IPS DF 19.7 (cell line): ENCODE measurements at regions not wholly inside any gene's neighbourhood (a gene's known extent, or its start where the extent isn't known, plus 50 kb on each side); places are given as distances from the start of the nearest gene placed in this dataset.
"Not testable (repeated sequence)": the region's sequence is repeated elsewhere in the genome, so short reads cannot be mapped to it uniquely, and the experiment has no call there.

Experiments used
- DNase-seq: peaks from one replicate; pipeline ENCODE4 v3.0.0-alpha.2; 2013; ENCODE audit warnings: low read depth, low spot score

DNA sequence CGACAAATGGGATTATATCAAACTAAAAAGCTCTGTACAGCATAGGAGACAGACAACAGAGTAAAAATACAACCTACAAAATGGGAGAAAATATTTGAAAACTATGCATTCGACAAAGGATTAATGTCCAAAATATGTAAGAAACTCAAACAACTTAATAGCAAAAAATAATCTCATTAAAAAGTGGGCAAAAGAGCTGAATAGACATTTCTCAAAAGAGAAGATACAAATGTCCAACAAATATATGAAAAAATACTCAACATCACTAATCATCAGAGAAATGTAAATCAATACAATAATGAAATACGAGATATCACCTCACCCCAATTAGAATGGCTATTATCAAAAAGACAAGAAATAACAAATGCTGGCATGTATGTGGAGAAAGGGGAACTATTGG is 272.9 kb downstream of the KLHL13 start:
- DNase-seq = no peak

DNA sequence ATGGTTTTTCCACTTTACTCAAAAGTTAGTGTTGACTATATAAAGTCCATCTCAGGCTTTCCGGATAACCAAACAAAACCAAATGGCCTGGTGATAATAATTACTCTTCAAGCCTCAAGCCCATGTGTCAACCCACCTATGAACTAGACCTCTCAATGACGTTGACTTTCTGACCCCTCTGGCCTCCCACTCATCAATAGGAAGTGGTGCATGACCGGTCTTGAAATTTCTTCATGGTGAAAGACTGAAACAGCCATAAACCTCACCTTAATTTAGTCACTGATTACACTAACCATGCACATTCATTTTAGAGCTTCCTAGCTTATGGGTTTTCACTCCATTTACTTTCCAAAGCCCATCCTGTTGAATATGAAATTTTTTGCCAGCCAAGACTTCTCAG is 276.0 kb downstream of the KLHL13 start:
- no peak for DNase-seq

- no peak for DNase-seq
Measured at GRCh38 chrX:117839544-117839943, 277.1 kb downstream of the KLHL13 start.

GRCh38 chrX:117838581-117839331 is 277.9 kb downstream of the KLHL13 start:
- DNase-seq = no peak

- peak; percentile 1 for DNase-seq
Measured at GRCh38 chrX:117835034-117835433, 281.6 kb downstream of the KLHL13 start.

- DNase-seq = no peak
Measured at GRCh38 chrX:117834076-117834475, 282.5 kb downstream of the KLHL13 start.

DNA sequence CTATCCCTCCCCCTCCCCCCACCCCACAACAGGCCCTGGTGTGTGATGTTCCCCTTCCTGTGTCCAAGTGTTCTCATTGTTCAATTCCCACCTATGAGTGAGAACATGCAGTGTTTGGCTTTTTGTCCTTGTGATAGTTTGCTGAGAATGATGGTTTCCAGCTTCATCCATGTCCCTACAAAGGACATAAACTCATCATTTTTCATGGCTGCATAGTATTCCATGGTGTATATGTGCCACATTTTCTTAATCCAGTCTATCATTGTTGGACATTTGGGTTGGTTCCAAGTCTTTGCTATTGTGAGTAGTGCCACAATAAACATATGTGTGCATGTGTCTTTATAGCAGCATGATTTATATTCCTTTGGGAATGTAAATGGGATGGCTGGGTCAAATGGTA is 295.1 kb downstream of the KLHL13 start:
- not testable (repeated sequence) for DNase-seq

GRCh38 chrX:117808426-117808825 is 308.2 kb downstream of the KLHL13 start:
- peak; percentile 2 for DNase-seq

- DNase-seq = no peak
Measured at GRCh38 chrX:117803463-117803862, 313.1 kb downstream of the KLHL13 start.

- no peak for DNase-seq
Measured at GRCh38 chrX:117788339-117788738, 328.3 kb downstream of the KLHL13 start.

GRCh38 chrX:117771384-117771783 is 345.2 kb downstream of the KLHL13 start:
- no peak for DNase-seq

GRCh38 chrX:117768861-117769604 is 347.6 kb downstream of the KLHL13 start:
- no peak for DNase-seq

GRCh38 chrX:117765211-117765610 is 351.4 kb downstream of the KLHL13 start:
- no peak for DNase-seq

- no peak for DNase-seq
Measured at GRCh38 chrX:117752745-117753144, 363.9 kb downstream of the KLHL13 start.

DNA sequence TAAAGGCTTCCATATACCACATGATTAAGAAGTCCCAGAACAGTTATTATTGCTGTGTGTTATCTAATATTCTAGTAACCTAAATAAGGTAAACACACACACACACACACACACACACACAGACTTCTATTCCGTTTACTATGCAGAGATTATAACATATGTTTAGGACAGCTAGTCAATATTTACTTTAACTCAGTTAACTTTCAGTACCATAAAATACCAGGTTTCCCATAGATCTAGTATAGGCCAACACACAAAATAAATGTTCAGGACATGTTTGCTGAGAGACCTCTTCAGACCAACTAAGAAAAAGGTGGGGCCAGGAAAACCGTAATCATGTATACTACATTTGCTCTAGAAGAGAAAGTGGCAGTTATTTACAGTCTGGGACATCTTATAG is 365.5 kb downstream of the KLHL13 start:
- no peak for DNase-seq

- DNase-seq = no peak
Measured at GRCh38 chrX:117744958-117745357, 371.7 kb downstream of the KLHL13 start.

GRCh38 chrX:117743469-117744251 is 372.9 kb downstream of the KLHL13 start:
- DNase-seq = no peak

DNA sequence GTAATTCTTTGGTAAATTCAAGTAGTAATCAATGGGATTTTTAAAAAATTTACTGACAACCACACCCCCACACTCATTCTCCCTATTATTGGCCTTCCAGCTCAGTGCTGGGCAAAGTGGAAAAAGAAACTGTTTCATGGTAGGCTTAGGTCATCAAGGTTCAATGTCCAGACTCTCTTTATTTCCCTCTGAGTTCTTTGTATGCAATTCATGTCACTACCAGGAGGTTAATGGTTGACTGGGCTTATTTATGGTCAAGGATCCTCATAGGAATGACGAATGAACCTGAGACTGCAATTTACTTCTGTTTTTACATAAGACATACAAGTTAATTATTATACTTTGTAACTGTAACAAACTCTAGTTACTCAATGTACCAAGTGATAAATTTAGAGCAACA is 403.2 kb downstream of the KLHL13 start:
- no peak for DNase-seq

GRCh38 chrX:117711782-117712181 is 404.8 kb downstream of the KLHL13 start:
- no peak for DNase-seq

GRCh38 chrX:117707948-117708743 is 408.5 kb downstream of the KLHL13 start:
- DNase-seq = no peak

DNA sequence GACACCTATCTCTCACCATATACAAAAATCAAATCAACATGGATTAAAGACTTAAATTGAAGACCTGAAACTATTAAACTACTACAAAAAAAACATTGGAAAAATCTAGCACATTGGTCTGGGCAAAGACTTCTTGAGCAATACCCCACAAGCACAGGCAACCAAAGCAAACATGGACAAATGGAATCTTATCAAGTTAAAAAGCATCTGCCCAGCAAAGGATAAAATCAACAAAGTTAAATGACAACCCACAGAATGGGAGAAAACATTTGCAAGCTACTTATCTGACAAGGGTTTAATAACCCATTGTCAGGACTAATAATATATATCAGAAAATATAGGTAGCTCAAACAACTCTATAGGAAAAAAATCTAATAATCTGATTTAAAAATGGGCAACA is 415.6 kb downstream of the KLHL13 start:
- no peak for DNase-seq

- no peak for DNase-seq
Measured at GRCh38 chrX:117689956-117690355, 426.7 kb downstream of the KLHL13 start.
